Kasumi-1 (cell line): ENCODE measurements at regions not wholly inside any gene's neighbourhood (a gene's known extent, or its start where the extent isn't known, plus 50 kb on each side); places are given as distances from the start of the nearest gene placed in this dataset.

Source experiments
- DNase-seq, 2 experiments: peaks; one replicate each; lab custom pipeline; 2025; lab: John Stamatoyannopoulos, UW

- DNase-seq, result no peak
These were observed 739.6 kb upstream of the TBX3 start for GRCh38 chr12:115423546-115423987.

DNA sequence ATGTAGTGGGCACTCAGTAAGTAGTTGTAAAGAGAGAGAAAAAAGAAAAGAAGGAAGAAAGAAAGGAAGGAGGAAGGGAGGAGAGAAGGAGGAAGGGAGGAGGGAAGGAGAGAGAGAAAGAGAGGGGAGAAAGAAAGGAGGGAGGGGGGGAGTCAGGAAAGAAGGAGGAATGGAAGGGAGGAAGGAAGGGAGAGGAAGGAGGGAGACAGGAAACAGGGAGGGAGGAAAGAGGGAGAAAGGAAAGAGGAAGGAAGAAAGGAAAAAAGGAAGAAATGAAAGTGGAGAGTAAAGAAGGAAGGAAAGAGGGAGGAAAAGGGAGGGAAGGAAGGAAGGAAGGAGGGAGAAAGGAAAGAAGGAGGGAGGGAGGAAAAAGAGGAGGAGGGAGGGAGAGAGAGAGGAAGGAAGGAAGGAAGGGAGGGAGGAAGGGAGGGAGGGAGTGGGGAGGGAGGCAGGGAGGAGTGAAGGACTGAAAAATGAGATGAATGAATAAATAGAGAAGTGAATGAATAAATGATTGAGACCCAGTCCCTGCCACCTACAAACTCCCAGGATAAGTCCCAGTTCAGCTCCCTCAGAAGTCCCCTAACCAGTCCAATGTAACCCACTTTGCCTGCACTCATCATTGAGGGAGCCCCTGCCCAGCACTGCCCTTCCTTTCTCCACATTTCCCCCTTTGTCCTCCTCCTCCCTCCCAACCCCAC, 739.0 kb upstream of the TBX3 start:
- DNase-seq, result no peak

DNA sequence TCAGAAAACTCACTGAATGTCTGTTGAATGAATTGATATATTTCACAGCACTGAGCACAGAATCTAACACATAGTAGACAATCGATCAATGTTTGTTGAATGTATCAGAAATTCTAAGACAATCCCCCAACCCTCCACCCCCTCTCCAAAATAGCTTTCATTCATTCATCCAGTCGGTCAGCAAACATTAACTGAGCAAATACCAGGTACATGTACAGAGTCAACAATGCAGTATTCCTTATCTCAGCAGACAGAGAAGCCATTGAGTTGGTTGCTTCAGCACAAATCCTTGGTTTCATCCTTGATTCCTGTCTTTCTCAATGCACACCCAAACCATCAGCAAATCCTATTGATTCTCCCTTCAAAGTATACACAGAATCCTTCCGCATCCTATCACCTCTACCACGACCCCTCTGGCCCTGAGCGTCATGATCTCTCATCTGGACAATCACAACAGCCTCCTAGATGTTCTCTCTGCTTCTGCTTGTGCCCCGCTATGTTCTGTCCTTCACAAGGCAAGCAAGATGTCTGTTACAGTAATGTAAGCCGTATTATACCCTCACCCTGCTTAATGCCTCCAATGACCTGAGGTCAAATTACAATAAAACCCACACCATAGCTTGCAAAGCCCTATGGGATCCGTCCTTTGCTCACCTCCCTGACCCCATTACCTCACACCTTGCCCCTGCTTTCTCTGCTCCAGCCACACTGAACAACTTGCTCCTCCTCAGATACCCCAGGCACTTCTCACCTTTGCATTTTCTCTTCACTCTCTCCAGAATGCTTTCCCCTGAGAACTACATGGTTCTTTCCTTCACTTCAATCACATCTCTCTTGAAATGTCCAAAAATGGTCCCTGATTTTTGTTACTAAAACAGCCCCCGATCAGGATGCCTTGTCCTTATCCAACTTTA, 738.1 kb upstream of the TBX3 start:
- DNase-seq, result no peak

DNA sequence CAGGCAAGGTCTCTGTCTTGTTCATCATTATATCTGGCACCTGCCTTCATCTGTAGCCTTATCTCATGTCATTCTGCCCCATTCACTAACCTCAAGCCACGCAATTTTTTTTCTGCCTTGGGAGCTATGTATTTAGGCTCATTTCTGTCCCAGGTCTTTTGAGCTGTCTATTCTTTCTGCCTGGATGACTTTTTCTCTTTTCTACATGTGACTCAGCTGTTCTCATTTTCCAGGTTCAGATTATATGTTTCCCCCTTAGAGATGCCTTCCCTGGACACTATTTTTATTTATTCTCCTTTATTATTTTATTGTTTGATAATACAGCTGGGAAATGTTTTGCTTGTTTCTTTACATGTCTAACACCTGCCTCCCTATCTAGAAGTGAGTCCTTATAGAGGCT, 737.4 kb upstream of the TBX3 start:
- no peak for DNase-seq

DNA sequence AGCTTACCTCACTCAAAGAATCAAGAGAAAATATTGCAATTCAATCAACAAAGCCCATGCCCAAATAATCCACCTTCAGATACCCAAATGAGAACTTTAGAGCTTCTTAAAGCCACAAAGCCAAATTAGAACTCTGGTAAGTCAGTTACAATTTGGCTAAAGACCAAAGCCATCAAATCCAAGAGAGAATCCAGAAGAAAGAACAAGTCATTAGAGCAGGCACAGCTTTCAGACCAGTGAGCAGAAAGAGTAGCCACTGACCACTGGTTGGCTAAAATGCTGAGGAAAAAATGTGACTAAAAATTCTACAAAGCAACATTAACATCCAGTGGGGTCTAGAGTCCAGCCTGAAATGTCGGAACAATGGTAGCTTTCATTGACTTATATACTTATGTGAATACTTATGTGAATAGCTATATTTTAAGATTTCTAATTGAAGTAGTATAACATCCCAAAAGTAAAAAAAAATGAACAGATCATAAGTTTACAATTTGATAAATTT, 735.2 kb upstream of the TBX3 start:
- DNase-seq, result no peak

DNA sequence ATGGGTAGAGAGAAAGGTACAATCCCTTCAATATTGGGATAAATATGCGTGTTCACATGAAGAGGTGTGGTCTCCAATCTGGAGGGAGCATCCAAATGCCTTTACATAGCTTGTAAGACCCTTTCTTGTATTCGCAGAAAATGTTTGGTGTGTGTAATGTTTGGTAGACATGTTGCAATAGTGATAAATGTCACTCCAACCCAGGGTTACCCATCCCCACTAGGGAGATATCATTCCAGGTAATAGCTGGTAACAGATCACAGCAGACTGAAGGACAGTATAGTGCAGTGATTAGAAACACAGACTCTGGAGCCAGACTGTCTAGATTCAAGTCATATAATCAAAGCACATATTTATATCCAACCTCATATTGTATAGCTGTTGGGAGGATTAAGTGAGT, 733.6 kb upstream of the TBX3 start:
- DNase-seq, result no peak

DNA sequence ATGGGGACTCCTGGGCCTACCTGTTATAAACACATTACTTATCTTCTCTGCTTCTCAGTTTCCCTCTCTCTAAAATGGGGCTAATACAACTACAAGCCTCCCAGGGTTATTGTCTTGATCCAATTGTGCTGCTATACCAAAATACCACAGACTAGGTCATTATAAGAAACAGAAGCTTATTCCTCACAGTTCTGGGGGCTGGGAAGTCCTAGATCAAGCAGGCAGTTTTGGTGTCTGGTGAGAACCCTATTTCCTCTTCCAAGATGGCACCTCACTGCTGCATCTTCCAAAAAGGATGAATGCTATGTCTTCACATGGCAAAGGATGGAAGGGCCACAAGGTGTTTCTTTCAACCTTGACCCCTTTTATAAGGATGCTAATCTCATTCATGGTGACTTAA, 732.9 kb upstream of the TBX3 start:
- DNase-seq, result no peak

DNA sequence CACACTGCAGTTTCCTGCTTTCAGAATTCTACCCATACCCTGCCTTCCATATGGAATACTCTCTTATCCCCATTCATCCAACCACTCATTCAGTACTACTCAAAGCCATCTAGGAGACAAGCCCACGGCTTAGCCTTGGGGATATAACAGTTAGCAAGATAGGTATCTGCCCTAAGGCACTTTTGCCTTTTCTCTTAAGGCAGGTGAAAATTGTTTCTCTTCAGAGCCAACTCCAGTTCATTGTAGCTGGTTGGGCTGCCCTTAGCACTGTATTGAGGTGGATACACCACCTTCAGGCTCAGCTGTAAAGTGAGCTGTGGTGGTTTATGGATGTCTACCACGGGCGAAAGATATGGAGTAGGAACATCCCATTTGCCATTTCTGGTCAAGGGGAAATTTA, 729.7 kb upstream of the TBX3 start:
- no peak for DNase-seq

GRCh38 chr12:115412831-115413230, 728.9 kb upstream of the TBX3 start:
- DNase-seq, result no peak

GRCh38 chr12:115411121-115411520, 727.1 kb upstream of the TBX3 start:
- no peak for DNase-seq

GRCh38 chr12:115408642-115409041, 724.7 kb upstream of the TBX3 start:
- no peak for DNase-seq

GRCh38 chr12:115407723-115408122, 723.7 kb upstream of the TBX3 start:
- no peak for DNase-seq

DNA sequence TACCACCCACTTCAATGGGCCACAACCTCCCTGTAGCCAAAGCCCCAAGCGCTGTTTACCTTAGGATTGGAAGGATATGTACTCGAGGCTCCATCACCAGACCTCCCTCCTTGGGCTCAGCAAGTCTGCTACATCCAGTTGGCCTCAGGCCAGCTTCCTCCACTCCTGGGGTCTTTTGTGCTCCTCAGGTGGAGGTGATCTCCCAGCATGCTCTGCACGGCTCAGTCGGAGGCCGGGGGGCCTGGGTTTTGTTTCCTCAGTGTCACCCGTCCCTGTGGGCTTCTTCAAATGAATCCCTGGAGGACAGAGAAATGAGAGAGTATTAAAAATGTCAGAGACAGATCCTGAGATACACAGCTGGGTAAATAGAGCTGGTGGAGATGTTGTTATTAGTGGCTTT, 723.1 kb upstream of the TBX3 start:
- DNase-seq, result no peak

DNA sequence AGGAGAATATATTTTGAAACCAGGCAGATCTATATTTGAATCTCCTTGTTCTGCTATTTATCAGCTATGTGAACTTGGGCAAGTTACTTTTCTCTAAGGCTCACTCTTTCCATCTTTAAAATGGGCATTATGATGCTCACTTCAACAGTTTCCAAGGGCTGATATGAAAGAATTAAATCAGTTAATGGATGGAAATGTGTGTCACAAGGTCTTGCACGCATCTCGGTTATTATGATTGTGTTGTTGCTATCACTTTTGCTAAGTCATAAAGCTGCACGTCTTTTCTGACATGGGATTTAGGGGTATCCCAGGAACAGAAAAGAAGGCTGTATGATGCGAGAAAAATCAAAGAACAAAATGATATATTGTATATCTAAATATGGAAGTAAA, 721.5 kb upstream of the TBX3 start:
- no peak for DNase-seq

- no peak for DNase-seq
These were observed 720.9 kb upstream of the TBX3 start for GRCh38 chr12:115404761-115405470.

- no peak for DNase-seq
These were observed 719.7 kb upstream of the TBX3 start for GRCh38 chr12:115403689-115404088.

- no peak for DNase-seq
These were observed 719.3 kb upstream of the TBX3 start for GRCh38 chr12:115403253-115403652.

DNA sequence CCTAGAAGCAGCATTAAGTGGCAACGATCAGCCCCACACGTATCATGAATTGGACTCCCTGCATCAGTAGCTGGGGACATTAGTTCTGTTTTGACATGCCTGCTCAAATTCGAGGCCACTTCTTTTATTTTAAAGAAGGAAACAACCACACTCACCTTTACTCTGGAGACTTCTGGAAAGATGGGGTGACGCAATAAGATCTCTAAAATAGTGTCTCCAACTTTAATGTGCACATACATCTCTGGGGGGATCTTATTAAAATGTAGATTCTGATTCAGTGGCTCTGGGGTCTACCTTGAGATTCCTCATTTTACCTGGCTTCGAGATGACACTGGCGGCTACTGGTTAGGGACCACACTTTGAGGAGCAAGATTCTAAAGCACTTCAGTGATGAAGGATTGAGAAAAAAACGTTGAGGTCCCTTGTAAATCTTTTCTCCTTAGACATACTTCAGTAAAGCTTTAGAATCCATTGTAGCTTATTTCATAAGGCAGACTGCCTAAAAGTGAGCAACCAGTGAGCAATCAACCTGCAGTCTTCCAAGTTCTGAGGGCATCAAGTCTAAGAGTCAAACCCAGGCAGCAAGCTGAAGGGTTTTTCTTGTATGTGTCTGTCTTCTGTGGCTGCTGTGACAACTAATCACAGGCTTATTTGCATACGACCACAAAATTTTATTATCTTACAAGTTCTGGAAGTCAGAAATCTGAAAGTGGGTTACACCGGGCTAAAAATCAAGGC, 718.6 kb upstream of the TBX3 start:
- DNase-seq, result no peak

- no peak for DNase-seq
These were observed 717.8 kb upstream of the TBX3 start for GRCh38 chr12:115401761-115402160.

GRCh38 chr12:115400011-115400410, 716.0 kb upstream of the TBX3 start:
- no peak for DNase-seq

DNA sequence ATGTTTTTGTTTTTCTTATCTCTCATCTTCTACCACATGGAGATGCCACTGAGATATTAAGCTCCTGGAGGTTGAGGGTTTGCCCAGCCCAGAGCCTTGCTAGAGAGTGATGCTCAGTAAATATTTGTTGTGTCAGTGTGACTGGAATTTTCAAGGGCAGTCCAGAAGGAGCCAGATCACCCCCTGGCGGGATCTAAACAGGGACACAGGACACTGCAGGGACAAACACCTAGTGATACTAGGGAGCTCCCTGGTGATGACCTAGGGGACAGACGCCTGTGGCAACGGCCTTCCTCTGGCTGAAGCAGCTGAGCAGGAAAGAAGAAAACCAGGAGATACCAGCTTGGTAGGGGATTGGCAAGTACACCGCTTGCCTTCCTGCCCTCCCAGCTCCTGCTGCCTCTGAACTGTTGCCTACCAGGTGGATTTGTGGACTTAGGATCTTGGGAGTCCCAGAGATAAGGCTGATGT, 714.4 kb upstream of the TBX3 start:
- no peak for DNase-seq

GRCh38 chr12:115396567-115396966, 712.6 kb upstream of the TBX3 start:
- no peak for DNase-seq
